Psoas muscle (tissue), 7 donors: ENCODE measurements at regions not wholly inside any gene's neighbourhood (a gene's known extent, or its start where the extent isn't known, plus 50 kb on each side); places are given as distances from the start of the nearest gene placed in this dataset.

Experiments
- ATAC-seq, 4 donors: fragments of 200-7000 bp; cut with Tn5 transposase; one replicate each; pipeline ENCODE4 v1.9.1; 2020; ENCODE audit warnings: moderate library complexity in 3 of 4, mild to moderate bottlenecking in 2 of 4
- DNase-seq, 2 donors: peaks; one replicate each; pipeline ENCODE4 v3.0.0-alpha.2; 2020
- H3K27ac ChIP-seq: fragments of 200-600 bp; one replicate; pipeline ENCODE4 v1.8.0; 2022
- H3K27me3 ChIP-seq, 3 donors: fragments of 200-600 bp in 1 of 3; one replicate each; pipeline versions ENCODE4 v1.6.1 to v1.8.0; 2013 to 2022; ENCODE audit warnings: low read length in 2 of 3, mild to moderate bottlenecking in 2 of 3, moderate library complexity in 1 of 3; ENCODE audit not compliant: insufficient read depth in 3 of 3
- H3K36me3 ChIP-seq, 2 donors: fragments of 200-600 bp in 1 of 2; one replicate each; pipeline versions ENCODE4 v1.6.1 to v1.8.0; 2013 to 2022; ENCODE audit warnings: low read depth in 1 of 2, mild to moderate bottlenecking in 1 of 2, moderate library complexity in 1 of 2; ENCODE audit not compliant: insufficient read depth in 1 of 2
- H3K4me1 ChIP-seq: fragments of 200-600 bp; one replicate; pipeline ENCODE4 v1.8.0; 2022
- H3K4me3 ChIP-seq: fragments of 200-600 bp; one replicate; pipeline ENCODE4 v1.8.0; 2022; ENCODE audit warnings: mild to moderate bottlenecking
- H3K9me3 ChIP-seq: fragments of 200-600 bp; one replicate; pipeline ENCODE4 v1.8.0; 2022
- WGBS, 3 donors: extraction: QIAGEN DNeasy Blood & Tissue Kit; methylation state at CpG; one replicate each; pipeline versions ENCODE4 v1.1.6 to v1.1.7; 2013; 5-methylcytosine and 5-hydroxymethylcytosine counted together
- intact Hi-C, 2 donors: fragments of 100-400 bp; cut with DNase I; formaldehyde crosslinking; loops; one replicate each; pipeline versions ENCODE4 v1.11.0 to v1.14.2; 2022
- TF ChIP-seq, protein P1 (sequence below): fragments of 200-600 bp; IDR thresholded peaks from one replicate; pipeline ENCODE4 v1.8.0; 2022; ENCODE audit warnings: antibody characterized with exemption
- donor health status: healthy with polysubstance abuse.
- donor health status: DM: no; HTN: no; CAD: no; lungs with moderate emphysema.
- donor health status: Bipolar disorder and iron deficiency.
- donor health status: healthy.
- donor health status: DM: yes; HTN: yes; CAD: no.
- donor health status: DM: no; HTN: no; CAD: no.
- donor health status: DM: yes; HTN: yes; CAD: no.

DNA sequence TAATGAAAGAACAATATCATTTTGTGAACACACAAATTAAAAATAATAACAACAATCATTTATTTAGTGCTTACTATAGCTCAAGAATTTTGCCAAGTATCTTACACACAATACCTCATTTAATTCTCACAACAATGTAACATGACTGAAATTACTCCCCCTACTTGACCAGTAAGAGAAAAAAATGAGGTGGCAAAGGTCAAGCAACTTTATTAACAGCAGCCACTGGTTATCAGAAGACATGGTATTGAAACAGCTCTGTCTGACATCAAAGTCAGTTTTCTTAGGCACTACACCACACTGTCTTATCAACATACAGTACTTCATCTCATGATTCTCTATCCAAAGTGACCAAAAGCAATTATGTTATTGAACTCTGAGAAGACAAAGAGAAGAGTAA is 389.4 kb downstream of the ZEB2 start:
- TF ChIP-seq, protein P1, sequence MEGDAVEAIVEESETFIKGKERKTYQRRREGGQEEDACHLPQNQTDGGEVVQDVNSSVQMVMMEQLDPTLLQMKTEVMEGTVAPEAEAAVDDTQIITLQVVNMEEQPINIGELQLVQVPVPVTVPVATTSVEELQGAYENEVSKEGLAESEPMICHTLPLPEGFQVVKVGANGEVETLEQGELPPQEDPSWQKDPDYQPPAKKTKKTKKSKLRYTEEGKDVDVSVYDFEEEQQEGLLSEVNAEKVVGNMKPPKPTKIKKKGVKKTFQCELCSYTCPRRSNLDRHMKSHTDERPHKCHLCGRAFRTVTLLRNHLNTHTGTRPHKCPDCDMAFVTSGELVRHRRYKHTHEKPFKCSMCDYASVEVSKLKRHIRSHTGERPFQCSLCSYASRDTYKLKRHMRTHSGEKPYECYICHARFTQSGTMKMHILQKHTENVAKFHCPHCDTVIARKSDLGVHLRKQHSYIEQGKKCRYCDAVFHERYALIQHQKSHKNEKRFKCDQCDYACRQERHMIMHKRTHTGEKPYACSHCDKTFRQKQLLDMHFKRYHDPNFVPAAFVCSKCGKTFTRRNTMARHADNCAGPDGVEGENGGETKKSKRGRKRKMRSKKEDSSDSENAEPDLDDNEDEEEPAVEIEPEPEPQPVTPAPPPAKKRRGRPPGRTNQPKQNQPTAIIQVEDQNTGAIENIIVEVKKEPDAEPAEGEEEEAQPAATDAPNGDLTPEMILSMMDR, result no peak
- Histone ChIP-seq H3K27me3 (no peaks in the 10 kb centered on the region), H3K27ac (no peak overlapping the region), H3K4me1 (no peaks in the 10 kb centered on the region), H3K9me3 (no peaks in the 10 kb centered on the region), H3K4me3 (no peak overlapping the region), H3K36me3 (no peaks in the 10 kb centered on the region)
- ATAC-seq (no peak), DNase-seq (no peak)
- intact Hi-C loops, result no loop called here

DNA sequence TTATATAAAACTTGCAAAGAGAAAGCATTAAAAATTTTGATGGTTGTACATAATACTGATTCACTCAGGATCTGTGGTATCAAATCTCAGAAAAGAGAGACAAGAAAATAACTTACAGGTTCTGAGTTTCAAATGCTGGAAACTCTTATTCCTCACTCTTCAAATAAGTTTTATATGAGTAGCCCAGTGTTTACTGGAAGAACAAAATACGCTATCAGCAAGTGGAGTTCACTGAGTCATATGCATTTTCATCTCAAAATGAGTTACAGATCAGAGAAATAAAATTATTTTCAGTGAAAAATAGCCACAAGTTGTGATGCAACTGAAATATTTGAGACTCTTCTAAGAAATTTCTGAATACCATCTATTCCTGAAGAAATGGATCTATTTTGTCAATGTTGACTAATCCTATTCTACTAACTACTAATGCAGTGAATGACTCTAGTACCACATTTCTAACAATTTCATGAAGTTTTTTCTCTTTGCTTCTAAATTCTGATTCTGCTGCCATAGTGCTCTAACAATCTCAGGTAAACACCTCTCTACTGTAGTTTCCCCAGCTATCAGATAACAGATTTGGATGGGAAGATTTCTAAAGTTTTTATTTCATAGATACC is 391.7 kb downstream of the ZEB2 start:
- no peaks in the 10 kb centered on the region for H3K4me1 ChIP-seq
- H3K36me3 ChIP-seq, result no peaks in the 10 kb centered on the region
- no peaks in the 10 kb centered on the region for H3K9me3 ChIP-seq
- no peak overlapping the region for H3K4me3 ChIP-seq
- H3K27ac ChIP-seq, result no peak overlapping the region
- no peaks in the 10 kb centered on the region for H3K27me3 ChIP-seq
- TF ChIP-seq, protein P1, result no peak
- DNase-seq (no peak), ATAC-seq (no peak)
- whole genome bisulfite sequencing, 3 donors, result 95 to 100% (median 97%) methylated on average over 1 of the region's 1 CpG
- intact Hi-C loops, result no loop called here

DNA sequence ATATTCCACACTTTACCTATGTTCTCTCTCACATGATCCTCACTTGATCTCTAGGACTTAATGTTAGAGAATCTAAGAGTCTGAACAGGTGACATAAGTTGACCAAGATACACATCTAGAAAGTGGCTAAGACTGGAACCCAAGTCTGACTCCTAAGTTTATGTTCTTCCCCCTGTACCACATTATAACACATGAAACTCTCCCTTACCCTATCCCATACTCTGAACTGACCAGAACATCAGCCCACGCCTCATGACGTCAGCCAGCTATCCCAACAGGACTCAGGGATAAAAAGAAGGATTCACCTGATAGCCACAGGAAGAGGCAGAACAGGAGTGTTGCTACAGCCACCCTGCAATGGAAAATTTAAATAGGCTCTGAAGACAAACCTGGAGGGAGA is 392.2 kb downstream of the ZEB2 start:
- H3K27me3 ChIP-seq, result no peaks in the 10 kb centered on the region
- TF ChIP-seq, protein P1, result no peak
- 95 to 100% (median 95%) methylated on average over 2 of the region's 2 CpGs for WGBS, 3 donors
- no peak overlapping the region for H3K27ac ChIP-seq
- intact Hi-C loops, result no loop called here
- H3K9me3 ChIP-seq, result no peaks in the 10 kb centered on the region
- no peak for ATAC-seq
- DNase-seq, result no peak
- H3K36me3 ChIP-seq, result no peaks in the 10 kb centered on the region
- H3K4me1 ChIP-seq, result no peaks in the 10 kb centered on the region
- no peak overlapping the region for H3K4me3 ChIP-seq

DNA sequence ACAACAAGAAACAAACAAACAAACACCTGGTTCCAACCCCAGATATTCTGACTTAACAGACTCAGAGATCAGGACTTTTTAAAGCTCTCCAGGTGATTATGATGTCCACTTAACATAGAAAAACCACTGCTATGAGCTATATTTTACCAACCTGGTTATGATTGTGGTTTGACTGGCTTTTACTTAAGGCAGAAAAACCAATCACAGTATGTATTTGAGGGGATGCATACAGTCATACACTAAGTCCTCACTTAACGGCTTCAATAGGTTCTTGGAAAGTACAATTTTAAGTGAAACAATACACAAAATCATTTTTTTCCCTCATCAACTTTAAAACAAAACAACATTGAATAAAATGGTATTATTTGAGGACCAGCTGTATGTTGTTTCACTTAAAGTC is 393.6 kb downstream of the ZEB2 start:
- Histone ChIP-seq H3K4me3 (no peak overlapping the region), H3K27me3 (no peaks in the 10 kb centered on the region), H3K9me3 (no peaks in the 10 kb centered on the region), H3K4me1 (no peaks in the 10 kb centered on the region), H3K36me3 (no peaks in the 10 kb centered on the region), H3K27ac (no peak overlapping the region)
- ATAC-seq (no peak), DNase-seq (no peak)
- WGBS, 3 donors, result 92 to 100% (median 99%) methylated on average over 1 of the region's 1 CpG
- intact Hi-C loops, result no loop called here
- TF ChIP-seq, protein P1, result no peak

DNA sequence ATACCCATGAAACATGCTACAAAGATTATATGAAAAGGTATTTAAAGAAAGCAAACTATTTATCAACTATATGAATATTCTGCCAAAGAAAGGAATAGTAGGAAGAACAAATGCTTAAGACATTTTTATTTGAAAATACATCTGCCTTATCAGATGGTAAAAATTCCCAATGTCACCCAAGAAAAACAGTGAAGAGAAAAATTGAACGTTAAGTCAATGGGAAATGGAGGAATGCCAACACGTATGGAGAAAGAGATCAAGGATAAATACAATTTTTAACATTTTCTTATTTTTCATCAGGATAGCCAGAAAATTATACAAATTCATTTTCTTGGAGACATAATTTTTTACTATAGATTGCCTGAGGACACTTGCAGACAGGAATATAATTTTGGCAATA is 394.2 kb downstream of the ZEB2 start:
- ATAC-seq (no peak), DNase-seq (no peak)
- Histone ChIP-seq H3K9me3 (no peaks in the 10 kb centered on the region), H3K4me3 (no peak overlapping the region), H3K27ac (no peak overlapping the region), H3K36me3 (no peaks in the 10 kb centered on the region), H3K4me1 (no peaks in the 10 kb centered on the region), H3K27me3 (no peaks in the 10 kb centered on the region)
- 76 to 87% (median 82%) methylated on average over 2 of the region's 2 CpGs for WGBS, 3 donors
- intact Hi-C loops, result no loop called here
- TF ChIP-seq, protein P1, result no peak
